ENCODE measurements at regions not wholly inside any gene's neighbourhood (a gene's known extent, or its start where the extent isn't known, plus 50 kb on each side); places are given as distances from the start of the nearest gene placed in this dataset.
"Not testable (repeated sequence)": the region's sequence is repeated elsewhere in the genome, so short reads cannot be mapped to it uniquely, and the experiment has no call there.

DNA sequence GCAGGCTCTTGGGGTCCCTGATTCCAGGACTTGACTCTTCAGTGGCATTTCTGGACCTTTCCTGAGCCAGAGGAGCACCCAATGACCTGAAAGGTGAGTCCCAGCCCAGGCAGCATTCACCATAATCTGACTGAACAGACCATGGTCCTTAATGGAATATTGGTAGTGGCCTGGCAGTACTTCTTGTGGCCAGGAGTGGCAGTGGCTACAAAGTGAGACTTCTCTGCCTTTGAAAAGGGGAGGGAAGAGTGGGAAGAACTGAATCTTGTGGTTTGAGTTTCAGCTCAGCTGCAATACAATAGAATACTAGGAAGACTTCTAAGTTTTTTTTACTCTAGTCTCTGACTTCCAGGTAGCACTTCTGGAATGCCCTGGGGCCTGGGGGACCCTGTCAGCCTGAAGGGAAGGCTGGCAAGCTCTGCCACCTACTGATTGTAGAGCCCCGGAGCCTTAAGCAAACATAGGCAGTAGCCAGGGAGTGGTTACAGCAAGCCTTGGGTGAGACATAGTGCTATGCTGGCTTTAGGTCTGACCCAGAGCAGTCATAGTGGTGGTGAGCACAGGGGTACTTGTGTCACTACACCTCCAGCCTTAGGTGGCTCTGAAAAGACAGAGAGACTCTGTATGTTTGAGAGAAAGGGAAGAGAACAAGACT, 674.2 kb upstream of the MANEA start:
- Histone ChIP-seq H3K9ac (ENCODE audit: insufficient read depth in 1 of 2, low read length in 2 of 2) (no peak overlapping the region), H3K27ac (ENCODE audit: low read depth in 1 of 2, low read length in 1 of 2) (no peak overlapping the region), H3K27me3 (ENCODE audit: control insufficient read depth in 3 of 3, insufficient read depth in 3 of 3, low read length in 2 of 3) (no peaks in the 10 kb centered on the region), H3K4me3 (no peak overlapping the region), H3K9me3 (ENCODE audit: control insufficient read depth in 4 of 4, insufficient read depth in 3 of 4, low read length in 3 of 4) (peaks cover 0 to 3% (median 0%) of the 10 kb centered on the region in 4 donors), H3K36me3 (ENCODE audit: control insufficient read depth in 4 of 4, insufficient read depth in 4 of 4, low read length in 4 of 4) (no peaks in the 10 kb centered on the region), H3K4me1 (ENCODE audit: control insufficient read depth in 5 of 5, insufficient read depth in 5 of 5, low read length in 5 of 5) (no peaks in the 10 kb centered on the region)
- TF ChIP-seq CTCF (IDR thresholded peaks at IDR 0.05; ENCODE audit: control extremely low read depth, extremely low read depth) = no peak
- WGBS, 2 donors = 71 to 73% methylated on average over 1 of the region's 1 CpG
- no peak for ATAC-seq (ENCODE audit: insufficient read depth, low FRiP score)
- no peak for DNase-seq

- 74 to 78% methylated on average over 2 of the region's 2 CpGs for WGBS, 2 donors
- no peak for DNase-seq
These were observed 678.1 kb upstream of the MANEA start for GRCh38 chr6:94899191-94899590.

GRCh38 chr6:94894300-94894699, 683.0 kb upstream of the MANEA start:
- H3K27ac ChIP-seq (ENCODE audit: low read depth in 1 of 2, low read length in 1 of 2) = no peak overlapping the region
- no peak overlapping the region for H3K9ac ChIP-seq (ENCODE audit: insufficient read depth in 1 of 2, low read length in 2 of 2)
- H3K9me3 ChIP-seq (ENCODE audit: control insufficient read depth in 4 of 4, insufficient read depth in 3 of 4, low read length in 3 of 4) = no peaks in the 10 kb centered on the region
- WGBS, 2 donors = 70 to 72% methylated on average over 3 of the region's 3 CpGs
- TF ChIP-seq CTCF (IDR thresholded peaks at IDR 0.05; ENCODE audit: control extremely low read depth, extremely low read depth) = no peak
- no peaks in the 10 kb centered on the region for H3K4me1 ChIP-seq (ENCODE audit: control insufficient read depth in 5 of 5, insufficient read depth in 5 of 5, low read length in 5 of 5)
- H3K36me3 ChIP-seq (ENCODE audit: control insufficient read depth in 4 of 4, insufficient read depth in 4 of 4, low read length in 4 of 4) = no peaks in the 10 kb centered on the region
- DNase-seq (no peak), ATAC-seq (ENCODE audit: insufficient read depth, low FRiP score) (no peak)
- H3K27me3 ChIP-seq (ENCODE audit: control insufficient read depth in 3 of 3, insufficient read depth in 3 of 3, low read length in 2 of 3) = no peaks in the 10 kb centered on the region
- no peak overlapping the region for H3K4me3 ChIP-seq

More at GRCh38 chr6:94899191-94899590, 678.1 kb upstream of the MANEA start:
- ATAC-seq (ENCODE audit: insufficient read depth, low FRiP score) = no peak
- Histone ChIP-seq H3K36me3 (ENCODE audit: control insufficient read depth in 4 of 4, insufficient read depth in 4 of 4, low read length in 4 of 4) (no peaks in the 10 kb centered on the region), H3K9ac (ENCODE audit: insufficient read depth in 1 of 2, low read length in 2 of 2) (no peak overlapping the region), H3K4me1 (ENCODE audit: control insufficient read depth in 5 of 5, insufficient read depth in 5 of 5, low read length in 5 of 5) (no peaks in the 10 kb centered on the region), H3K27me3 (ENCODE audit: control insufficient read depth in 3 of 3, insufficient read depth in 3 of 3, low read length in 2 of 3) (no peaks in the 10 kb centered on the region), H3K27ac (ENCODE audit: low read depth in 1 of 2, low read length in 1 of 2) (no peak overlapping the region), H3K4me3 (no peak overlapping the region), H3K9me3 (ENCODE audit: control insufficient read depth in 4 of 4, insufficient read depth in 3 of 4, low read length in 3 of 4) (no peaks in the 10 kb centered on the region)
- TF ChIP-seq CTCF (IDR thresholded peaks at IDR 0.05; ENCODE audit: control extremely low read depth, extremely low read depth) = no peak

- Histone ChIP-seq H3K36me3 (ENCODE audit: control insufficient read depth in 4 of 4, insufficient read depth in 4 of 4, low read length in 4 of 4) (no peaks in the 10 kb centered on the region), H3K4me3 (no peak overlapping the region), H3K27me3 (ENCODE audit: control insufficient read depth in 3 of 3, insufficient read depth in 3 of 3, low read length in 2 of 3) (no peaks in the 10 kb centered on the region), H3K4me1 (ENCODE audit: control insufficient read depth in 5 of 5, insufficient read depth in 5 of 5, low read length in 5 of 5) (no peaks in the 10 kb centered on the region), H3K27ac (ENCODE audit: low read depth in 1 of 2, low read length in 1 of 2) (no peak overlapping the region), H3K9me3 (ENCODE audit: control insufficient read depth in 4 of 4, insufficient read depth in 3 of 4, low read length in 3 of 4) (no peaks in the 10 kb centered on the region), H3K9ac (ENCODE audit: insufficient read depth in 1 of 2, low read length in 2 of 2) (no peak overlapping the region)
- DNase-seq = no peak
- ATAC-seq (ENCODE audit: insufficient read depth, low FRiP score) = no peak
- no peak for TF ChIP-seq CTCF (IDR thresholded peaks at IDR 0.05; ENCODE audit: control extremely low read depth, extremely low read depth)
- 69 to 86% methylated on average over 2 of the region's 2 CpGs for WGBS, 2 donors
These were observed 684.0 kb upstream of the MANEA start for GRCh38 chr6:94893327-94893726.

- 74 to 83% methylated on average over 5 of the region's 5 CpGs for WGBS, 2 donors
- not testable (repeated sequence) for H3K4me3 ChIP-seq; H3K9ac ChIP-seq (ENCODE audit: insufficient read depth in 1 of 2, low read length in 2 of 2); H3K27me3 ChIP-seq (ENCODE audit: control insufficient read depth in 3 of 3, insufficient read depth in 3 of 3, low read length in 2 of 3); H3K27ac ChIP-seq (ENCODE audit: low read depth in 1 of 2, low read length in 1 of 2); ATAC-seq (ENCODE audit: insufficient read depth, low FRiP score); H3K36me3 ChIP-seq (ENCODE audit: control insufficient read depth in 4 of 4, insufficient read depth in 4 of 4, low read length in 4 of 4); H3K4me1 ChIP-seq (ENCODE audit: control insufficient read depth in 5 of 5, insufficient read depth in 5 of 5, low read length in 5 of 5); DNase-seq; H3K9me3 ChIP-seq (ENCODE audit: control insufficient read depth in 4 of 4, insufficient read depth in 3 of 4, low read length in 3 of 4)
These were observed 703.5 kb upstream of the MANEA start for GRCh38 chr6:94873819-94874218.
